ENCODE measurements at regions not wholly inside any gene's neighbourhood (a gene's known extent, or its start where the extent isn't known, plus 50 kb on each side); places are given as distances from the start of the nearest gene placed in this dataset.

GRCh38 chr5:160969645-160970044, 117.6 kb upstream of the ATP10B start:
- no peak for ATAC-seq (ENCODE audit: low FRiP score)
- DNase-seq, result no peak
- Histone ChIP-seq H3K4me3 (ENCODE audit: low read length in 2 of 2) (no peak overlapping the region), H3K36me3 (ENCODE audit: control insufficient read depth in 1 of 2, insufficient read depth in 2 of 2, low read length in 1 of 2) (no peaks in the 10 kb centered on the region), H3K27ac (ENCODE audit: low read depth in 1 of 2, low read length in 2 of 2) (no peak overlapping the region), H3K9me3 (ENCODE audit: control insufficient read depth, low read length) (no peaks in the 10 kb centered on the region), H3K27me3 (ENCODE audit: control insufficient read depth in 1 of 2, insufficient read depth in 2 of 2, low read length in 1 of 2) (no peaks in the 10 kb centered on the region), H3K4me1 (ENCODE audit: control insufficient read depth in 1 of 2, insufficient read depth in 2 of 2, low read length in 2 of 2) (no peaks in the 10 kb centered on the region)
- intact Hi-C loops (cut with DNase I), result no loop called here

- Histone ChIP-seq H3K27me3 (ENCODE audit: control insufficient read depth in 1 of 2, insufficient read depth in 2 of 2, low read length in 1 of 2) (no peaks in the 10 kb centered on the region), H3K9me3 (ENCODE audit: control insufficient read depth, low read length) (no peaks in the 10 kb centered on the region), H3K36me3 (ENCODE audit: control insufficient read depth in 1 of 2, insufficient read depth in 2 of 2, low read length in 1 of 2) (no peaks in the 10 kb centered on the region), H3K4me3 (ENCODE audit: low read length in 2 of 2) (no peak overlapping the region), H3K27ac (ENCODE audit: low read depth in 1 of 2, low read length in 2 of 2) (no peak overlapping the region), H3K4me1 (ENCODE audit: control insufficient read depth in 1 of 2, insufficient read depth in 2 of 2, low read length in 2 of 2) (no peaks in the 10 kb centered on the region)
- ATAC-seq (ENCODE audit: low FRiP score), result no peak
- no peak for DNase-seq
- WGBS, 2 donors, result 83 to 84% methylated on average over 6 of the region's 6 CpGs
- intact Hi-C loops (cut with DNase I), result no loop called here
These were observed 116.5 kb upstream of the ATP10B start for GRCh38 chr5:160968480-160968879.

- no peaks in the 10 kb centered on the region for H3K4me1 ChIP-seq (ENCODE audit: control insufficient read depth in 1 of 2, insufficient read depth in 2 of 2, low read length in 2 of 2)
- DNase-seq (no peak), ATAC-seq (ENCODE audit: low FRiP score) (no peak)
- H3K27ac ChIP-seq (ENCODE audit: low read depth in 1 of 2, low read length in 2 of 2), result no peak overlapping the region
- H3K9me3 ChIP-seq (ENCODE audit: control insufficient read depth, low read length), result no peaks in the 10 kb centered on the region
- no peaks in the 10 kb centered on the region for H3K36me3 ChIP-seq (ENCODE audit: control insufficient read depth in 1 of 2, insufficient read depth in 2 of 2, low read length in 1 of 2)
- no peaks in the 10 kb centered on the region for H3K27me3 ChIP-seq (ENCODE audit: control insufficient read depth in 1 of 2, insufficient read depth in 2 of 2, low read length in 1 of 2)
- no peak overlapping the region for H3K4me3 ChIP-seq (ENCODE audit: low read length in 2 of 2)
- intact Hi-C loops (cut with DNase I), result no loop called here
- 55 to 62% methylated on average over 2 of the region's 2 CpGs for WGBS, 2 donors
These were observed 114.9 kb upstream of the ATP10B start for GRCh38 chr5:160966921-160967320.

GRCh38 chr5:160961761-160962160, 109.8 kb upstream of the ATP10B start:
- ATAC-seq (ENCODE audit: low FRiP score), result no peak
- no peaks in the 10 kb centered on the region for H3K9me3 ChIP-seq (ENCODE audit: control insufficient read depth, low read length)
- no peak overlapping the region for H3K4me3 ChIP-seq (ENCODE audit: low read length in 2 of 2)
- H3K4me1 ChIP-seq (ENCODE audit: control insufficient read depth in 1 of 2, insufficient read depth in 2 of 2, low read length in 2 of 2), result no peaks in the 10 kb centered on the region
- intact Hi-C loops (cut with DNase I), result no loop called here
- no peaks in the 10 kb centered on the region for H3K36me3 ChIP-seq (ENCODE audit: control insufficient read depth in 1 of 2, insufficient read depth in 2 of 2, low read length in 1 of 2)
- no peak overlapping the region for H3K27ac ChIP-seq (ENCODE audit: low read depth in 1 of 2, low read length in 2 of 2)
- DNase-seq, result no peak
- H3K27me3 ChIP-seq (ENCODE audit: control insufficient read depth in 1 of 2, insufficient read depth in 2 of 2, low read length in 1 of 2), result peaks cover 0 to 1% of the 10 kb centered on the region in 2 donors
- WGBS, 2 donors, result 80 to 85% methylated on average over 2 of the region's 2 CpGs

GRCh38 chr5:160961038-160961437, 109.0 kb upstream of the ATP10B start:
- DNase-seq (no peak), ATAC-seq (ENCODE audit: low FRiP score) (no peak)
- H3K27me3 ChIP-seq (ENCODE audit: control insufficient read depth in 1 of 2, insufficient read depth in 2 of 2, low read length in 1 of 2), result peaks cover 0 to 1% of the 10 kb centered on the region in 2 donors
- no peaks in the 10 kb centered on the region for H3K9me3 ChIP-seq (ENCODE audit: control insufficient read depth, low read length)
- H3K36me3 ChIP-seq (ENCODE audit: control insufficient read depth in 1 of 2, insufficient read depth in 2 of 2, low read length in 1 of 2), result no peaks in the 10 kb centered on the region
- H3K27ac ChIP-seq (ENCODE audit: low read depth in 1 of 2, low read length in 2 of 2), result no peak overlapping the region
- no peaks in the 10 kb centered on the region for H3K4me1 ChIP-seq (ENCODE audit: control insufficient read depth in 1 of 2, insufficient read depth in 2 of 2, low read length in 2 of 2)
- 56 to 62% methylated on average over 1 of the region's 1 CpG for WGBS, 2 donors
- no peak overlapping the region for H3K4me3 ChIP-seq (ENCODE audit: low read length in 2 of 2)
- intact Hi-C loops (cut with DNase I), result no loop called here

- Histone ChIP-seq H3K9me3 (ENCODE audit: control insufficient read depth, low read length) (no peaks in the 10 kb centered on the region), H3K27ac (ENCODE audit: low read depth in 1 of 2, low read length in 2 of 2) (no peak overlapping the region), H3K36me3 (ENCODE audit: control insufficient read depth in 1 of 2, insufficient read depth in 2 of 2, low read length in 1 of 2) (no peaks in the 10 kb centered on the region), H3K4me3 (ENCODE audit: low read length in 2 of 2) (no peak overlapping the region), H3K27me3 (ENCODE audit: control insufficient read depth in 1 of 2, insufficient read depth in 2 of 2, low read length in 1 of 2) (peaks cover 0 to 3% of the 10 kb centered on the region in 2 donors), H3K4me1 (ENCODE audit: control insufficient read depth in 1 of 2, insufficient read depth in 2 of 2, low read length in 2 of 2) (no peaks in the 10 kb centered on the region)
- ATAC-seq (ENCODE audit: low FRiP score) (no peak), DNase-seq (no peak)
- WGBS, 2 donors, result 34 to 40% methylated on average over 2 of the region's 2 CpGs
- intact Hi-C loops (cut with DNase I), result no loop called here
These were observed 108.6 kb upstream of the ATP10B start for GRCh38 chr5:160960592-160960991.

GRCh38 chr5:160959804-160960203, 107.8 kb upstream of the ATP10B start:
- no peaks in the 10 kb centered on the region for H3K36me3 ChIP-seq (ENCODE audit: control insufficient read depth in 1 of 2, insufficient read depth in 2 of 2, low read length in 1 of 2)
- no peak overlapping the region for H3K4me3 ChIP-seq (ENCODE audit: low read length in 2 of 2)
- DNase-seq (no peak), ATAC-seq (ENCODE audit: low FRiP score) (no peak)
- intact Hi-C loops (cut with DNase I), result no loop called here
- 52 to 58% methylated on average over 2 of the region's 2 CpGs for WGBS, 2 donors
- peaks cover 0 to 3% of the 10 kb centered on the region in 2 donors for H3K27me3 ChIP-seq (ENCODE audit: control insufficient read depth in 1 of 2, insufficient read depth in 2 of 2, low read length in 1 of 2)
- no peaks in the 10 kb centered on the region for H3K9me3 ChIP-seq (ENCODE audit: control insufficient read depth, low read length)
- H3K27ac ChIP-seq (ENCODE audit: low read depth in 1 of 2, low read length in 2 of 2), result no peak overlapping the region
- no peaks in the 10 kb centered on the region for H3K4me1 ChIP-seq (ENCODE audit: control insufficient read depth in 1 of 2, insufficient read depth in 2 of 2, low read length in 2 of 2)

- no peaks in the 10 kb centered on the region for H3K4me1 ChIP-seq (ENCODE audit: control insufficient read depth in 1 of 2, insufficient read depth in 2 of 2, low read length in 2 of 2)
- intact Hi-C loops (cut with DNase I), result no loop called here
- 64 to 72% methylated on average over 1 of the region's 1 CpG for WGBS, 2 donors
- peaks cover 0 to 3% of the 10 kb centered on the region in 2 donors for H3K27me3 ChIP-seq (ENCODE audit: control insufficient read depth in 1 of 2, insufficient read depth in 2 of 2, low read length in 1 of 2)
- DNase-seq (no peak), ATAC-seq (ENCODE audit: low FRiP score) (no peak)
- H3K4me3 ChIP-seq (ENCODE audit: low read length in 2 of 2), result no peak overlapping the region
- no peak overlapping the region for H3K27ac ChIP-seq (ENCODE audit: low read depth in 1 of 2, low read length in 2 of 2)
- no peaks in the 10 kb centered on the region for H3K36me3 ChIP-seq (ENCODE audit: control insufficient read depth in 1 of 2, insufficient read depth in 2 of 2, low read length in 1 of 2)
- H3K9me3 ChIP-seq (ENCODE audit: control insufficient read depth, low read length), result no peaks in the 10 kb centered on the region
These were observed 105.4 kb upstream of the ATP10B start for GRCh38 chr5:160957312-160957861.

GRCh38 chr5:160956051-160956450, 104.0 kb upstream of the ATP10B start:
- Histone ChIP-seq H3K36me3 (ENCODE audit: control insufficient read depth in 1 of 2, insufficient read depth in 2 of 2, low read length in 1 of 2) (no peaks in the 10 kb centered on the region), H3K27me3 (ENCODE audit: control insufficient read depth in 1 of 2, insufficient read depth in 2 of 2, low read length in 1 of 2) (peaks cover 0 to 3% of the 10 kb centered on the region in 2 donors), H3K27ac (ENCODE audit: low read depth in 1 of 2, low read length in 2 of 2) (no peak overlapping the region), H3K4me1 (ENCODE audit: control insufficient read depth in 1 of 2, insufficient read depth in 2 of 2, low read length in 2 of 2) (no peaks in the 10 kb centered on the region), H3K9me3 (ENCODE audit: control insufficient read depth, low read length) (no peaks in the 10 kb centered on the region), H3K4me3 (ENCODE audit: low read length in 2 of 2) (no peak overlapping the region)
- 71 to 91% methylated on average over 1 of the region's 1 CpG for WGBS, 2 donors
- DNase-seq (no peak), ATAC-seq (ENCODE audit: low FRiP score) (no peak)
- intact Hi-C loops (cut with DNase I), result no loop called here
